GM12873 (cell line): ENCODE measurements at regions not wholly inside any gene's neighbourhood (a gene's known extent, or its start where the extent isn't known, plus 50 kb on each side); places are given as distances from the start of the nearest gene placed in this dataset.

Experiments
- TF ChIP-seq, protein P1 (sequence below): IDR thresholded peaks from 2 replicates; pipeline ENCODE4 v1.5.1; 2012; ENCODE audit warnings: low read depth, mild to moderate bottlenecking, moderate library complexity, low read length, control low read depth; ENCODE audit not compliant: insufficient read depth; ENCODE audit errors: missing control alignments

DNA sequence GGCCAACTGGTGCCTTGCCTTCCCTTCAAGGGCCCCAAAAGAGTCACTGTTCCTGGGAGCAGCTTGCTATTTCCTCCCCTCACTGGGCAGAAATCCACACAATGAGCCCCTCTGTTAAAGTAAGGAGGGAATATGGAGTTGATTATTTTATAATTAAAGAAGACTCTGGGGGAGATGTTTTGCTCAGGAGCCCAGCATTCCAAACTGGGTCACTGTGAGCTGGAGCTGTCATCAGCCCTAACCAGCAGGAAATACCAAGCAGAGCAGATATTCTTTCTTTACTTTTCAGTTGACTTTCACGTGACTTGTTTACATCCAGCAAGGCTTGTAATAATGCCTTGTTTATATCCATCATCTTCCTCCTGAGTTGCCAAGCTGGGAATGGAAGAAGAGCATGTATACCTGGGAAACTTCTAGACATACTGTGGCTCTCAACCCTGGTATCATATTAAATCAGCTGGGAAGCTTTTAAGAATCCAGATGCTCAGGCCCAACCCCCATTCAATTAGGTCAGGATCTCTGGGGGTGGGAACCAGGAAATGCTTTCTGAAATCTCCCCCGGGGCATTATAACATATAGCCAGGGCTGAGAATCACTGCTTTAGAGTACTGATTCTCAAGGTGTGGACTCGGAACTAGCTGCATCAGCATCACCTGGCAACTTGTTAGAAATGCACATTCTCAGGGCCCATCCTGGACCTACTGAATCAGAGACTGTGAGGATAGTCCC is 175.6 kb upstream of the MYLIP start:
- TF ChIP-seq, protein P1, sequence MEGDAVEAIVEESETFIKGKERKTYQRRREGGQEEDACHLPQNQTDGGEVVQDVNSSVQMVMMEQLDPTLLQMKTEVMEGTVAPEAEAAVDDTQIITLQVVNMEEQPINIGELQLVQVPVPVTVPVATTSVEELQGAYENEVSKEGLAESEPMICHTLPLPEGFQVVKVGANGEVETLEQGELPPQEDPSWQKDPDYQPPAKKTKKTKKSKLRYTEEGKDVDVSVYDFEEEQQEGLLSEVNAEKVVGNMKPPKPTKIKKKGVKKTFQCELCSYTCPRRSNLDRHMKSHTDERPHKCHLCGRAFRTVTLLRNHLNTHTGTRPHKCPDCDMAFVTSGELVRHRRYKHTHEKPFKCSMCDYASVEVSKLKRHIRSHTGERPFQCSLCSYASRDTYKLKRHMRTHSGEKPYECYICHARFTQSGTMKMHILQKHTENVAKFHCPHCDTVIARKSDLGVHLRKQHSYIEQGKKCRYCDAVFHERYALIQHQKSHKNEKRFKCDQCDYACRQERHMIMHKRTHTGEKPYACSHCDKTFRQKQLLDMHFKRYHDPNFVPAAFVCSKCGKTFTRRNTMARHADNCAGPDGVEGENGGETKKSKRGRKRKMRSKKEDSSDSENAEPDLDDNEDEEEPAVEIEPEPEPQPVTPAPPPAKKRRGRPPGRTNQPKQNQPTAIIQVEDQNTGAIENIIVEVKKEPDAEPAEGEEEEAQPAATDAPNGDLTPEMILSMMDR: no peak

DNA sequence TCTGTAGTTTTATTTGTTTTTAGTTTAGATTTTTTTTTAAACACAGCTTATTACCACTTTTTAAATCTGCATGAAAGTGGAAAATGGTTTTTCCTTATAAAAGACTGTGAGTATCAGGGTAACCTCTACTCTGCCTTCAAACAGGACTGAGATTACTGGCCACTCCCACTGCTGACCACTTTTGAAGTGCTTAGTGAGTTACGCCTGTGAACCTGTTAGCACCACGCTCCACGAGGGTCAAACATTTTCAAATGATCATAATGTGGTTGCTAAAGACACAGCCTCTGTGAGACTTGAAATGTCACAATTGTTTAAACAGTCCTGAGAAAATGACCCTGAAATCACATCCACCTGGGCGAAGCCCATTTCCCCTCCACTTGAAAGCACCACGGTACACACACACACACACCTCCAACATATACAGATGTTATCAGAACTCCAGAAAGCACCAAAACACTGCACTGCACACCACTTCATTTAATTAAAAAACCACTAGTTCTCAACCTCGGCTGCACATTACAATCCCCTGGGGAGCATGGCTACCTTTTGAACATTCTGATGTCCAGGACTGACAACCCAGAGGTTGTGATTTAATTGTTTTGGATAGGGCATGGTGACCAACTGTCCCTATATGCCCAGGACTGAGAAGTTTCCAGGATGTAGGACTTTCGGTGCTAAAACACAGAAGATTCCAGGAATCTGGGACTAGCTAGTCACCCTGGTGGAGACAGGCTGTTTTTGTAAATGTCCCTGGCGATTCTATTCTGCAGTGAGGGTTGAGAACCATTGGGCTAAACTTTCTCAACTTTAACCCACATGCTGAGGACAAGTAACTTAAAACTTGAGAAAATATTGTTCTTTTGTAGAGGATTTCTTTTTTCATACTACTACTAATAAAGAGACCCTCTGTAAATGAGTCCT is 176.4 kb upstream of the MYLIP start:
- TF ChIP-seq, protein P1: no peak

DNA sequence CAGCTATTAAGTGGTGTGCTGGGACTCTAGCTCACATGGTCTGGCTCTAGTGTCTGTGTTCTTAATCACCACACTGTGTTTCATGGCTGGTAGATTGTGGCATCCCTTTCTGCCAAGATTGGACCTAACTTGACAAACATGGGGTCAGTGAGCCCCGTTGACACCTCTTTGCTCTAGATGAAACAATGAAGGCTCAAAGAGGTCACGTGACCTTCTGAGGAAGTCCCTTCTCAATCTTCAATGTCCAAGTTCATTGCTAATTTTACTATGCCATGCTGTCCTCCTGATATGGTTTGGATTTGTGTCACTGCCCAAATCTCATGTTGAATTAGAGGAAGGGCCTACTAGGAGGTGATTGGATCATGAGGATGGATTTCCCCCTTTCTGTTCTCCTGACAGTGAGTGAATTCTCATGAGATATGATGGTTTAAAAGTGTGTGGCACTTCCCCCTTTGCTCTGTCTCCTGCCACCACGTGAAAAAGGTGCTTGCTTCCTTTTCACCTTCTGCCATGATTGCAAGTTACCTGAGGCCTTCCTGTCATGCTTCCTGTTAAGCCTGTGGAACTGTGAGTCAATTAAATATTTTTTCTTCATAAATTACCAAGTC is 177.8 kb upstream of the MYLIP start:
- TF ChIP-seq, protein P1: no peak

DNA sequence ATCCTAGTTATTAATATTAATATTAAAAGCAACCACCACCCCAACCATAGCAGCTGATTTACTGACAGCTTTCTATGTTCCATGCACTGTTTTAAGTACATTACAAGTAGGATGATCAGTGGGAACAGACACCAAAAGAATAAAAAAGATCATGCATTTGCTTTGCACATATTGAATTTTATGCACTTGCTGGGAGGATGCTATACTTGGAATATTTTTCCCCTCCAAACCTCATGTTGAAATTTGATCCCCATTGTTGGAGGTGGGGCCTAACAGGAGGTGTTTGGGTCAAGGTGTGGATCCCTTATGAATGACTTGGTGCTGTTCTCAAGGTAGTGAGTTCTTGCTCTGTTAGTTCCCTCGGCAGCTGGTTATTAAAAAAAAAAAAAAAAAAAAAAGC is 178.9 kb upstream of the MYLIP start:
- TF ChIP-seq, protein P1: no peak

DNA sequence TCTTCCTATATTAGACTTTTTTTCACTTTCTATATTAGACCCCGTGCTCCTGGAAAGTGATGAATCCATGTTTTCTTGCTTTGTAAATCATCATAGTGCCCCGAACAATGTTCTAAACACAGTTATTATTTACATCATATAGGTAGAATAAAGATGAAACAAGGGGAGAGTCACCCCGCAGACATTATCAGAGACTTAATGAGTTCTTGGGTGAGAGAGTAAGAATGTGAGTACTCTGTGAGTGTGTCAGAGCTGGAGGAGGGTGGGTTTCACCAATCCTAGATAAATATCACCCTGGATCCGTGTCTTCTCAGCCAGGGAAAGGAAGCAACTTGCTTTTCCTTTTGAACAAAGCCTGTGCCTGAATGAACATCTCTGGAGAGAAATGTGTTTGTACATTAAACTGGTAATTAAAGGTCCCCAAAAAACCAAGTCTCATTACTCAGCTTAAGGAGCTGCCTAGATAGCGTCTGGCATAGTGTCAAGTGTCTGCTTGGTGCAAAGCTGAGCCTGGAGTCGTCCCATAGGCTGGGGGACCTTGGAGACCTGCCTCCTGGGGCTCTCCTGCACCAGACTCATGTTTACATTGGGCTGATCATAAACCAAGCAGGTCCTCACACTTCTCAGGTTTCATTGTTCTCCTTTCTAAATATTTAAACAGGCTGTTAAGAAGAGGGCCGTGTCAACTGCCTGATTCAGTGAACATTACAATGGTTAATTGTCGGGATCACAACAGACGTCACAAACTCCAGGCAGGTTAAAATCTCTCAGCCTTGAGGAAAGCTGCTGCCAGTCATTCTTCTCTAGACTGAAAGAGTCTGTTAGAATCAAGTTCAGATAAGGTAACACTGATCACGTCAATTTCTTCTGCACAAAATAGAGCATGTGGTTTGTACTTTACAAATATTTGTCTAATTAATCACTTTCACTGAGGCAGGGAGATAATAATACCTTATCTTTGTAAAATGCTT is 179.7 kb upstream of the MYLIP start:
- TF ChIP-seq, protein P1: no peak

DNA sequence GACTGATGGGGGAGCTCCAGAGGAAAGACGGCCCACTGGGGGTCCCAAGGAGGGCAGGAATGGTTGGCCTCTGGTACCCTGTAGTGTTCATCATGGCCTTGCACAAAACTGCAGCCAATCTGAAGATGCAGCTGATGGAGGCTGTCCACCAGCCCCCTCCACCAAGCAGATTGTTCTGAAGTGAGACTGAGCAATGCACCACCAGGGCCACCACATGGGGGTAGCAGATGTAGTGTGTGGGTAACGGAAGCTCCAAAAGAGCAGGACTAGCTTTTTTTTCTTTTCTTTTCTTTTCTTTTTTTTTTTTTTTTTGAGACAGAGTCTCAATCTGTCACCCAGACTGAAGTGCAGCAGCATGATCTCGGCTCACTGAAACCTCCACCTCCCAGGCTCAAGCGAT is 181.0 kb upstream of the MYLIP start:
- TF ChIP-seq, protein P1: no peak

DNA sequence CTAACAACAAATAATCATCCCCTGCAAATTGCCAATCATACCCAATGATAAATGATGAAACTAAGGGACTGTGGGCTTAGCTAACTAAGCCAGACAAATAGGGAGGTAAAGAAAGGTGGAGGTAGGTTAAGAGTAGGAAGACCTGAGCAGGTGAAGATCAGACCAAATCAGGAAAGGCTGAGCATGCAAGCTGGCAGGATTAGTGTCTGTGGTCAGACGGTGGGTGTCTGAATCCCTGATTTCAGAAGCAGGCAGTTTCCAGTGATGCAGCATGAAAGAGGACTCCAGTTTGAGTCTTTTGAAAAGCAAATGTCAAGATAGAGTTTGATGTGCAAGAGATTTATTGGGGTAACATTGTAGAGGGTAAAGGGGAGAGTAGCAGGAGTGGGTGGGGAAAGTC is 181.4 kb upstream of the MYLIP start:
- TF ChIP-seq, protein P1: no peak
